ENCODE measurements at regions not wholly inside any gene's neighbourhood (a gene's known extent, or its start where the extent isn't known, plus 50 kb on each side); places are given as distances from the start of the nearest gene placed in this dataset.

GRCh38 chr6:27139756-27140579 is 107.5 kb upstream of the PRSS16 start:
- TF ChIP-seq CTCF (IDR thresholded peaks at IDR 0.05) (no peak), POLR2AphosphoS5 (IDR thresholded peaks at IDR 0.05; ENCODE audit: insufficient read depth in 1 of 2, low read depth in 1 of 2) (no peak)
